ENCODE measurements at regions not wholly inside any gene's neighbourhood (a gene's known extent, or its start where the extent isn't known, plus 50 kb on each side); places are given as distances from the start of the nearest gene placed in this dataset.

- no peak for TF ChIP-seq POLR2A (IDR thresholded peaks at IDR 0.05)
- no peak for TF ChIP-seq CTCF (IDR thresholded peaks at IDR 0.05)
These were observed 65.7 kb upstream of the CARD11 start for GRCh38 chr7:3109311-3109915.
